ENCODE measurements at regions not wholly inside any gene's neighbourhood (a gene's known extent, or its start where the extent isn't known, plus 50 kb on each side); places are given as distances from the start of the nearest gene placed in this dataset.

DNA sequence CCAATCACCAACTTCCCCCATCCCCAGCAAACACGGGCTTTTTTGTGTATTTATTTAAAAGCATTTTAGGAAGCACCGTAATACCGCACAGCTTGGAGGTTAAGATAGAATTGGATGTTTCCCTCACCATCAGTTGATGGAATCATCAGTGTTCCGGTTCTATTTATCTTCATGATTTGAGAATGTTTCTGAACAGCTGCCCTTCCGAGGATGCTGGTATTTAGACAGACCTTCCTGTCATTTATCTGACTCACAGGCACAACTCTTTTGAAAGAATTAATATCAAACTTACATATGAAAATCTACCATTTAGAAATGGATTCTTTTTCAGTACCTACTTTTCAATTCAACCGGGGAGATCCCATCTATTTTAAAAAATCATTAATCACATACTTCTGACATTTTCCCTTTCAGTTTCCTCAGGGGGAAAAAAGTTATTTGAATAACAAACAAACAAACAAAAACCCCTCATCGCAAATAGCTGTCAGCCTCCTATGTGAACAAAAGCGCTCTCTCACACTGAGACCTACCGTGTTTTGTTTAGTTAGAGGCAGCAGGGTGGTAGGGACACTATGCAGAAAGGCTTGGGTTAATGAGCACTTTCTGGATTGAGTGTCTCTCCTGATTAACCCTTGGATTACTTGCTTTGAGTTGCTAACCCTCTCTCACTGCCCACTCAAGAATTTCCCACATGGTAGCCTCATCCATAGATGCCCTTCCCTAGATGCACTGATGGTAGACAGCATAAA is 189.3 kb downstream of the TM9SF2 start:
- TF ChIP-seq CTCF (IDR thresholded peaks at IDR 0.05) (no peak), POLR2A (IDR thresholded peaks at IDR 0.05) (no peak)
